Naive thymus-derived CD8-positive, alpha-beta T cell (primary cell): ENCODE measurements at regions not wholly inside any gene's neighbourhood (a gene's known extent, or its start where the extent isn't known, plus 50 kb on each side); places are given as distances from the start of the nearest gene placed in this dataset.

ENCODE experiments used
- ATAC-seq, 2 donors: fragments of 150-1000 bp; cut with Tn5 transposase in 1 of 2; sonication (Bioruptor Pico), chemical (Tn5 transposase) in 1 of 2; 1 replicate in 1 of 2; 2 replicates in 1 of 2; pipeline ENCODE4 v1.10.0; 2021; ENCODE audit warnings: mild to moderate bottlenecking in 2 of 2, moderate library complexity in 2 of 2
- POLR2A ChIA-PET: fragments of 350-600 bp; sonication (Branson Sonifier 250); formaldehyde crosslinking; loops from one replicate; lab custom pipeline; 2021; ENCODE audit warnings: antibody characterized with exemption; lab: Charles Lee
- DNase-seq, 10 donors: peaks; one replicate each; pipeline versions ENCODE4 v3.0.0 to v3.0.0-alpha.2; 2020 to 2022
- H3K27ac Mint-ChIP-seq, 10 donors: one replicate each; pipeline ENCODE4 v1.8.0; 2020 to 2022; ENCODE audit warnings: mild to moderate bottlenecking in 10 of 10, mixed read lengths in 10 of 10, moderate library complexity in 4 of 10, inconsistent platforms in 1 of 10
- H3K27me3 Mint-ChIP-seq, 5 donors: one replicate each; pipeline ENCODE4 v1.8.0; 2021 to 2022; ENCODE audit warnings: mixed read lengths in 5 of 5
- H3K36me3 Mint-ChIP-seq, 3 donors: one replicate each; pipeline ENCODE4 v1.8.0; 2020 to 2022; ENCODE audit warnings: mixed read lengths in 3 of 3, mild to moderate bottlenecking in 2 of 3, inconsistent platforms in 1 of 3
- H3K4me1 Mint-ChIP-seq, 4 donors: one replicate each; pipeline ENCODE4 v1.8.0; 2021 to 2022; ENCODE audit warnings: mixed read lengths in 4 of 4
- H3K4me3 Mint-ChIP-seq, 10 donors: one replicate each; pipeline ENCODE4 v1.8.0; 2020 to 2022; ENCODE audit warnings: mild to moderate bottlenecking in 10 of 10, mixed read lengths in 10 of 10, moderate library complexity in 6 of 10, inconsistent platforms in 1 of 10
- H3K9me3 Mint-ChIP-seq, 9 donors: one replicate each; pipeline ENCODE4 v1.8.0; 2020 to 2022; ENCODE audit warnings: mixed read lengths in 9 of 9, mild to moderate bottlenecking in 3 of 9, inconsistent platforms in 1 of 9, moderate library complexity in 1 of 9

GRCh38 chr4:1537410-1538095 is 131.3 kb upstream of the NKX1-1 start:
- Mint-ChIP-seq H3K4me3 (no peak overlapping the region), H3K36me3 (no peaks in the 10 kb centered on the region), H3K9me3 (no peaks in the 10 kb centered on the region), H3K27me3 (peaks cover 0 to 9% (median 5%) of the 10 kb centered on the region in 5 donors), H3K27ac (no peak overlapping the region), H3K4me1 (no peaks in the 10 kb centered on the region)
- no peak for DNase-seq
- POLR2A ChIA-PET = no interaction called here
- ATAC-seq = no peak

GRCh38 chr4:1536579-1537409 is 130.6 kb upstream of the NKX1-1 start:
- POLR2A ChIA-PET = no interaction called here
- no peaks in the 10 kb centered on the region for H3K36me3 Mint-ChIP-seq
- H3K27ac Mint-ChIP-seq = peak overlapping the region in 1 of 10 donors; percentile 64
- H3K9me3 Mint-ChIP-seq = no peaks in the 10 kb centered on the region
- ATAC-seq (no peak), DNase-seq (no peak)
- no peaks in the 10 kb centered on the region for H3K4me1 Mint-ChIP-seq
- no peak overlapping the region for H3K4me3 Mint-ChIP-seq
- peaks cover 0 to 12% (median 5%) of the 10 kb centered on the region in 5 donors for H3K27me3 Mint-ChIP-seq

GRCh38 chr4:1535926-1536578 is 129.8 kb upstream of the NKX1-1 start:
- Mint-ChIP-seq H3K9me3 (no peaks in the 10 kb centered on the region), H3K27me3 (peaks cover 0 to 18% (median 5%) of the 10 kb centered on the region in 5 donors), H3K4me3 (no peak overlapping the region), H3K4me1 (no peaks in the 10 kb centered on the region), H3K36me3 (no peaks in the 10 kb centered on the region), H3K27ac (peak overlapping the region in 1 of 10 donors; percentile 41)
- DNase-seq (peak in 2 of 10 donors; percentile 4 to 63), ATAC-seq (no peak)
- POLR2A ChIA-PET = no interaction called here

- Mint-ChIP-seq H3K9me3 (no peaks in the 10 kb centered on the region), H3K4me1 (no peaks in the 10 kb centered on the region), H3K27me3 (peaks cover 0 to 18% (median 5%) of the 10 kb centered on the region in 5 donors), H3K27ac (no peak overlapping the region), H3K36me3 (no peaks in the 10 kb centered on the region), H3K4me3 (no peak overlapping the region)
- ATAC-seq (no peak), DNase-seq (no peak)
- POLR2A ChIA-PET = no interaction called here
These were observed 128.8 kb upstream of the NKX1-1 start for GRCh38 chr4:1534876-1535526.

GRCh38 chr4:1534095-1534872 is 128.0 kb upstream of the NKX1-1 start:
- Mint-ChIP-seq H3K27me3 (peaks cover 0 to 22% (median 6%) of the 10 kb centered on the region in 5 donors), H3K4me1 (no peaks in the 10 kb centered on the region), H3K36me3 (no peaks in the 10 kb centered on the region), H3K4me3 (no peak overlapping the region), H3K27ac (no peak overlapping the region), H3K9me3 (no peaks in the 10 kb centered on the region)
- DNase-seq (no peak), ATAC-seq (no peak)
- POLR2A ChIA-PET = no interaction called here

- peaks cover 0 to 29% (median 13%) of the 10 kb centered on the region in 5 donors for H3K27me3 Mint-ChIP-seq
- no peaks in the 10 kb centered on the region for H3K36me3 Mint-ChIP-seq
- ATAC-seq = no peak
- no peak for DNase-seq
- POLR2A ChIA-PET = no interaction called here
- H3K4me3 Mint-ChIP-seq = no peak overlapping the region
- no peak overlapping the region for H3K27ac Mint-ChIP-seq
- no peaks in the 10 kb centered on the region for H3K9me3 Mint-ChIP-seq
- no peaks in the 10 kb centered on the region for H3K4me1 Mint-ChIP-seq
These were observed 127.3 kb upstream of the NKX1-1 start for GRCh38 chr4:1533501-1534064.

- Mint-ChIP-seq H3K27me3 (peaks cover 2 to 33% (median 13%) of the 10 kb centered on the region in 5 donors), H3K4me3 (no peak overlapping the region), H3K4me1 (no peaks in the 10 kb centered on the region), H3K27ac (no peak overlapping the region), H3K36me3 (no peaks in the 10 kb centered on the region), H3K9me3 (no peaks in the 10 kb centered on the region)
- ATAC-seq (no peak), DNase-seq (peak in 1 of 10 donors; percentile 50)
- POLR2A ChIA-PET = no interaction called here
These were observed 126.5 kb upstream of the NKX1-1 start for GRCh38 chr4:1532549-1533395.

GRCh38 chr4:1531683-1532548 is 125.7 kb upstream of the NKX1-1 start:
- POLR2A ChIA-PET = no interaction called here
- no peak for ATAC-seq
- no peak overlapping the region for H3K27ac Mint-ChIP-seq
- H3K4me1 Mint-ChIP-seq = no peaks in the 10 kb centered on the region
- H3K36me3 Mint-ChIP-seq = no peaks in the 10 kb centered on the region
- peaks cover 5 to 40% (median 13%) of the 10 kb centered on the region in 5 donors for H3K27me3 Mint-ChIP-seq
- peaks cover 0 to 2% (median 0%) of the 10 kb centered on the region in 9 donors for H3K9me3 Mint-ChIP-seq
- DNase-seq = no peak
- no peak overlapping the region for H3K4me3 Mint-ChIP-seq

- DNase-seq (no peak), ATAC-seq (no peak)
- no peak overlapping the region for H3K27ac Mint-ChIP-seq
- peaks cover 8 to 49% (median 15%) of the 10 kb centered on the region in 5 donors for H3K27me3 Mint-ChIP-seq
- H3K36me3 Mint-ChIP-seq = peaks cover 0 to 6% (median under 1%) of the 10 kb centered on the region in 3 donors
- POLR2A ChIA-PET = no interaction called here
- H3K4me1 Mint-ChIP-seq = no peaks in the 10 kb centered on the region
- peaks cover 0 to 6% (median 3%) of the 10 kb centered on the region in 9 donors for H3K9me3 Mint-ChIP-seq
- H3K4me3 Mint-ChIP-seq = no peak overlapping the region
These were observed 124.1 kb upstream of the NKX1-1 start for GRCh38 chr4:1530356-1530755.

GRCh38 chr4:1524761-1525160 is 118.5 kb upstream of the NKX1-1 start:
- Mint-ChIP-seq H3K27ac (no peak overlapping the region), H3K4me1 (peaks cover 0 to 3% (median 2%) of the 10 kb centered on the region in 4 donors), H3K27me3 (peaks cover 9 to 66% (median 25%) of the 10 kb centered on the region in 5 donors), H3K9me3 (peaks cover 0 to 14% (median 7%) of the 10 kb centered on the region in 9 donors), H3K4me3 (no peak overlapping the region), H3K36me3 (peaks cover under 1 to 14% (median 3%) of the 10 kb centered on the region in 3 donors)
- ATAC-seq = no peak
- DNase-seq = no peak
- POLR2A ChIA-PET = no interaction called here
